Progenitor cell of endocrine pancreas (in vitro differentiated cells): ENCODE measurements at regions not wholly inside any gene's neighbourhood (a gene's known extent, or its start where the extent isn't known, plus 50 kb on each side); places are given as distances from the start of the nearest gene placed in this dataset.
"Not testable (repeated sequence)": the region's sequence is repeated elsewhere in the genome, so short reads cannot be mapped to it uniquely, and the experiment has no call there.

Experiments used
- DNase-seq: peaks from one replicate; pipeline ENCODE4 v3.0.0; 2021; ENCODE audit warnings: low spot score; ENCODE audit not compliant: unreplicated experiment
- H3K27ac Mint-ChIP-seq: 2 replicates; pipeline ENCODE4 v1.8.0; 2021; ENCODE audit warnings: mild to moderate bottlenecking, moderate library complexity, mixed read lengths
- H3K27me3 Mint-ChIP-seq: 2 replicates; pipeline ENCODE4 v1.8.0; 2021; ENCODE audit warnings: mixed read lengths
- H3K36me3 Mint-ChIP-seq: 2 replicates; pipeline ENCODE4 v1.8.0; 2022; ENCODE audit warnings: mixed read lengths; ENCODE audit not compliant: insufficient read depth
- H3K4me1 Mint-ChIP-seq: 2 replicates; pipeline ENCODE4 v1.8.0; 2021; ENCODE audit warnings: low read depth, mixed read lengths
- H3K4me3 Mint-ChIP-seq: 2 replicates; pipeline ENCODE4 v1.8.0; 2021; ENCODE audit warnings: low read depth, mild to moderate bottlenecking, moderate library complexity, mixed read lengths
- H3K9me3 Mint-ChIP-seq: 2 replicates; pipeline ENCODE4 v1.8.0; 2021; ENCODE audit warnings: low read depth, mixed read lengths
- TF ChIP-seq, protein P1 (sequence below): fragments of 200-600 bp; sonication (generic); IDR thresholded peaks from one replicate; pipeline ENCODE4 v1.5.0; 2021; ENCODE audit warnings: antibody characterized with exemption, mild to moderate bottlenecking; ENCODE audit not compliant: unreplicated experiment

DNA sequence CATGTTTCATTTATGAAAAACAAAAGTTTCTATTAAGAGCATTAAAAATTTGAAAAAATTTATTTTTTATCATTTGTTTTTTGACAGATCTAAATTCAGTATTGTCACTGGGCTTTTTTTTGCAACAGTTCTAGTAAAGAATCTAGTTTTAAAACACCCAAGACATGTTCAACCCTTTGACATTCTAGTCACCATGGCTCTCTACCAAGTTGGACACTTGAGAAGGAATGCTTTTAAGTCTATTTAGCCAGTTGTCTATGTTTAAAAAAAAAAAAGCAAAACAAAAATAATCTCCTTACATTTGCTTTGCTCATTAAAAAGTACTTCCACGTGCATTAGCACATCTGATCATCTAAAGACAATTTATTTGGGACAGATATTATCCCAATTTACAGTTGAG, 417.5 kb downstream of the RSL24D1 start:
- Mint-ChIP-seq H3K9me3 (peaks cover 7% of the 10 kb centered on the region), H3K4me1 (peaks cover 3% of the 10 kb centered on the region), H3K27ac (no peak overlapping the region), H3K4me3 (no peak overlapping the region), H3K36me3 (no peaks in the 10 kb centered on the region), H3K27me3 (no peaks in the 10 kb centered on the region)
- no peak for DNase-seq
- TF ChIP-seq, protein P1, sequence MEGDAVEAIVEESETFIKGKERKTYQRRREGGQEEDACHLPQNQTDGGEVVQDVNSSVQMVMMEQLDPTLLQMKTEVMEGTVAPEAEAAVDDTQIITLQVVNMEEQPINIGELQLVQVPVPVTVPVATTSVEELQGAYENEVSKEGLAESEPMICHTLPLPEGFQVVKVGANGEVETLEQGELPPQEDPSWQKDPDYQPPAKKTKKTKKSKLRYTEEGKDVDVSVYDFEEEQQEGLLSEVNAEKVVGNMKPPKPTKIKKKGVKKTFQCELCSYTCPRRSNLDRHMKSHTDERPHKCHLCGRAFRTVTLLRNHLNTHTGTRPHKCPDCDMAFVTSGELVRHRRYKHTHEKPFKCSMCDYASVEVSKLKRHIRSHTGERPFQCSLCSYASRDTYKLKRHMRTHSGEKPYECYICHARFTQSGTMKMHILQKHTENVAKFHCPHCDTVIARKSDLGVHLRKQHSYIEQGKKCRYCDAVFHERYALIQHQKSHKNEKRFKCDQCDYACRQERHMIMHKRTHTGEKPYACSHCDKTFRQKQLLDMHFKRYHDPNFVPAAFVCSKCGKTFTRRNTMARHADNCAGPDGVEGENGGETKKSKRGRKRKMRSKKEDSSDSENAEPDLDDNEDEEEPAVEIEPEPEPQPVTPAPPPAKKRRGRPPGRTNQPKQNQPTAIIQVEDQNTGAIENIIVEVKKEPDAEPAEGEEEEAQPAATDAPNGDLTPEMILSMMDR, result no peak

DNA sequence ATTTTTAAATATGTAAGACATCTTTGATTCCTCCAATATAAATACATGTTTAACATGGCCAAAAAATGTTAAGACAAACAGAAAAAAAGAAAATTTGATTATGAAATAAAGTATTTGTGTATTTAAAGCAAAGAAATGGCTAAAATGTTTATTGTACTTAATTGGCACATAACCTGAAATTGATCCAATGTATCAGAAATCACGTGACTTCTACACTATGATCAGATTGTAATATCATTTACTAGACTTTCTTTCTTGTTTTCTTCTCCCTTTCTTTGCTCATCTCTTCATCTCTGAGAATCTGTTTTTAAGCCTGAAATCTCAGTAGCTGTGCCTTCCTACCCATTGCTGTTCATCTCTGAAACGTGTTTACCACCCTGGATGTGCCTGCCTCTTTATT, 420.3 kb downstream of the RSL24D1 start:
- TF ChIP-seq, protein P1, result no peak
- Mint-ChIP-seq H3K4me1 (peaks cover 4% of the 10 kb centered on the region), H3K9me3 (peaks cover 2% of the 10 kb centered on the region), H3K4me3 (no peak overlapping the region), H3K27me3 (no peaks in the 10 kb centered on the region), H3K36me3 (no peaks in the 10 kb centered on the region), H3K27ac (no peak overlapping the region)
- no peak for DNase-seq

DNA sequence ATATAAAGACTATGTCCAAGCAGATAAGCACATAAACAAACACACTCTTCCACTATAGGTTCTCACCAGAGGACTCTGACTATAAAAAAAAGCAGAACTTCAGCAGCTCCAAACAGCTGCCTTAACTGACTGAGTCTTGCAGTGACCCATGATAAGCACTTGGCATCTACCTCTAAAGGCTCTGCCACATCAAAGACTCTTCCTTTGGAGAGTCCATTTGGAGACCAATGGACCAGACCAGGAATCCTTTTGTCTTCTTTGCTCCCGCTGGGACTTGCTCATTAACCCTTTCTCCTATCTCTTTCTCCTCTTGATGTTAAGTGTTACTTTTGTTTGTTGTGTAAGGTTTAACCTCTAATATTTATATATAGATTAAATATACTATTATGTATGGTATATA, 424.1 kb downstream of the RSL24D1 start:
- no peak overlapping the region for H3K27ac Mint-ChIP-seq
- H3K27me3 Mint-ChIP-seq, result no peaks in the 10 kb centered on the region
- peaks cover 4% of the 10 kb centered on the region for H3K9me3 Mint-ChIP-seq
- no peak for DNase-seq
- peaks cover 2% of the 10 kb centered on the region for H3K4me1 Mint-ChIP-seq
- no peak overlapping the region for H3K4me3 Mint-ChIP-seq
- TF ChIP-seq, protein P1, result no peak
- H3K36me3 Mint-ChIP-seq, result no peaks in the 10 kb centered on the region

DNA sequence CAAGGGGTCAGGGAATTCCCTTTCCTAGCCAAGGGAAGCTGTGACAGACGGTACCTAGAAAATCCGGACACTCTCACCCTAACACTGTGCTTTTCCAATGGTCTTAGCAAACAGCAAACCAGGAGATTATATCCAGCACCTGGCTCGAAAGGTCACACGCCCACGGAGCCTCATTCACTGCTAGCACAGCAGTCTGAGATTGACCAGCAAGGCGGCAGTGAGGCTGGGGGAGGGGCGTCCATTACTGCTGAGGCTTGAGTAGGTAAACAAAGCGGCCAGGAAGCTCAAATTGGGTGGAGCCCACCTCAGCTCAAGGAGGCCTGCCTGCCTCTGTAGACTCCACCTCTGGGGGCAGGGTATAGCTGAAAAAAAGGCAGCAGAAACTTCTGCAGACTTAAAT, 447.3 kb downstream of the RSL24D1 start:
- H3K27ac Mint-ChIP-seq, H3K36me3 Mint-ChIP-seq, H3K4me1 Mint-ChIP-seq, H3K4me3 Mint-ChIP-seq, DNase-seq, H3K27me3 Mint-ChIP-seq: not testable (repeated sequence)
- H3K9me3 Mint-ChIP-seq, result peaks cover 20% of the 10 kb centered on the region

DNA sequence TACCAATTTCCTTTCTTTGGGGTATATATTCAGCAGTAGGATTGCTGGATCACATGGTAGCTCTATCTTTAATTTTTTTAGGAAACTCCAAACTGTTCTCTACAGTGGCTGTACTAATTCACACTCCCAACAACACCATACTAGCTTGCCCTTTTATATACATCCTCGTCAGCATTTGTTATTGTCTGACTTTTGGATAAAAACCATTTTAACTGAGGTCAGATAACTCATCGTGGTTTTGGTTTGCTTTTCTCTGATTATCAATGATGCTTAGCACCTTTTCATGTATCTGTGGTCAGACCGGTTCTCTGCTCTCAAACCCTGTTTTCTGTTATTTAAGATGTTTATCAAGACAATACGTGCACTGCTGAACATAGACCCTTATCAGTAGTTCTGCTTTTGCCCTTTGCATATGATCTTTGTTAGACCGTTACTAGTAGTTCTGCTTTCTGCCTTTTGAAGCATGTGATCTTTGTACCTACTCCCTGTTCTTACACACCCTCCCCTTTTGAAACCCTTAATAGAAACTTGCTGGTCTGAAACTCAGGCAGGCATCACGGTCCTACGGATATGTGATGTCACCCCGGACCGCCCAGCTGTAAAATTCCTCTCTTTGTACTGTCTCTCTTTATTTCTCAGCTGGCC, 474.3 kb downstream of the RSL24D1 start:
- no peak for DNase-seq
- Mint-ChIP-seq H3K36me3 (no peaks in the 10 kb centered on the region), H3K27me3 (no peaks in the 10 kb centered on the region), H3K9me3 (peaks cover 45% of the 10 kb centered on the region), H3K27ac (no peak overlapping the region), H3K4me1 (no peaks in the 10 kb centered on the region), H3K4me3 (no peak overlapping the region)
- TF ChIP-seq, protein P1, result no peak

DNA sequence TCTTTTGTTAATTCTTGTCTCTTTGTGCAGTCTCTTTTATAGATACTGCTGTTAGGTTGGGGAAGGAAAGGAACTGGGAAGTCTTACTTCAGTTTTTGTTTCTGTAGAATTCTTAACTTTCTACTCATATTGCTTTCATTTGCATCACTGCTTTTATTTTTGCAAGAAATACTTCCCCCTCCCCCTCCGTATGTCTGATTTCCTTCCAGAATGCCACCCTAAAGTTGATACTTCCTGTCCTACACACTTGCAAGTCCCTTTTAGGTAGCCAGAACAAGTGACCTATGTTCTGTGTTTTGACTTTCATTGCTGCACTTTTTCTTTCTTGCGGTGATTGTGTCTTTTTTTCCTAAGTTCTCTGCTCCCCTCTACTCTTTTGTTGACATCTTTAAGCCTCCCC, 477.4 kb downstream of the RSL24D1 start:
- Mint-ChIP-seq H3K9me3 (peaks cover 42% of the 10 kb centered on the region), H3K27me3 (no peaks in the 10 kb centered on the region), H3K4me3 (no peak overlapping the region), H3K27ac (no peak overlapping the region), H3K36me3 (no peaks in the 10 kb centered on the region), H3K4me1 (no peaks in the 10 kb centered on the region)
- TF ChIP-seq, protein P1, result no peak
- DNase-seq, result no peak
